GM11168 (cell line): ENCODE measurements at regions not wholly inside any gene's neighbourhood (a gene's known extent, or its start where the extent isn't known, plus 50 kb on each side); places are given as distances from the start of the nearest gene placed in this dataset.

ENCODE experiments used
- in situ Hi-C: fragments of 300-500 bp; cut with MboI; formaldehyde crosslinking; loops from one replicate; pipeline ENCODE4 v1.12.0; 2022; ENCODE audit warnings: low sequenced_read_pairs; ENCODE audit not compliant: unreplicated experiment

DNA sequence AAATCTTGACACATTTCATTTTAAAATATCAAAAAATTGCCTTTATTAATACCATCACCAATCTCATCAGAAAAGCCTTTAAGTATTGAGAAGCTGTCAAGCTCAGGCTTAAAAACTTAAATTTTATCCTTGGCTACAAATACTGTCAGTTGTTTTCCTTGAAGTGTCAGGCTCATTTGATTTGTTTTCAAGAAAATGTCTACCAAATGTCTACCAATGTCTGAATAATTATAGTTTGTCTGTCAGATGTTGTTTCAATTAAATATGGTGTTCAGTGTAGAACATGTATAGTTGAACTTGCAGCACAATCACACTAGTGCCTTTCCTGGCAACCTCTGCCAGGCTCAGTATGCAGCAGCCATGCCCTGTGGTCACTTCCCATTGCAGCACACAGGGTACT, 455.2 kb upstream of the ADAMTS16 start:
- in situ Hi-C loops = no loop called here

GRCh38 chr5:4698596-4698995, 441.5 kb upstream of the ADAMTS16 start:
- in situ Hi-C loops = no loop called here

- in situ Hi-C loops = no loop called here
These were observed 440.5 kb upstream of the ADAMTS16 start for GRCh38 chr5:4699592-4699991.

GRCh38 chr5:4700069-4700468, 440.1 kb upstream of the ADAMTS16 start:
- in situ Hi-C loops = no loop called here

GRCh38 chr5:4700871-4701270, 439.3 kb upstream of the ADAMTS16 start:
- in situ Hi-C loops = no loop called here

GRCh38 chr5:4703931-4704458, 436.1 kb upstream of the ADAMTS16 start:
- in situ Hi-C loops = no loop called here

DNA sequence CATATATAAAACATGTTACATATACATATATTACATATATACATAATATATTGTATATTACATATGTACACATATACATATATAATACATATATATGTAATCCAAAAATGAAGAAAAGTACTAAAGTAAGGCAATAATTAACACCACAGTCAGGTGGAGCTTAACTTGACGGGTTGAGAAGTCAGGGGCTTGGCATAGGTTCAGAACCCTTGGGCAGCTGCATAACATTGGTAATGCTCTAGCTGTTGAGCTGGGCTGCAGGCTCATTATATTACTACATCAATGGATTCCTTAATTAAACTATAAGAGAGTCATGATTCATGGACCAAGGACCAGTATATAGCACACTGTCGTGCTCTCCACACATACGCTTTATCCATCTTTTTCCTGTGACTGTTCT, 435.2 kb upstream of the ADAMTS16 start:
- in situ Hi-C loops = no loop called here

- in situ Hi-C loops = no loop called here
These were observed 423.3 kb upstream of the ADAMTS16 start for GRCh38 chr5:4716781-4717180.

GRCh38 chr5:4717446-4717845, 422.7 kb upstream of the ADAMTS16 start:
- in situ Hi-C loops = no loop called here

- in situ Hi-C loops = no loop called here
These were observed 419.3 kb upstream of the ADAMTS16 start for GRCh38 chr5:4720831-4721230.

DNA sequence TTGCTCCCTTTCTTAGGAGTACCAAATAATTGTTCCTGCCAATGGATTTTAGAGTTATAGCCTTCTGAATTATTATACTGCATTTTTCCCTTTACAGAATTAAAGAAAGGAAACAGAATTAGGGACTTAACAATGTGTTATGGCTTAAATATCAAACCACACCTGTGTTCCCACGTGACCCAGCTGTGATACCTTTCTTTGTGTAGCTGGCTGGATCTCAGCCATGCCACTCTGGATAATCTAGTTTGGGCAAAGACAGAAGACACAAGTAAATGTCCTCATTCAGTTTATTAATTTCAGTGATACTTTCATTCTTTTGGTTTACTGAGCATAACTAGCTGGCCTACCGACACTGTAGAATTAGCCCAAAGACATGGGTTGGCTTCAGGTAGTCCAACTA, 417.2 kb upstream of the ADAMTS16 start:
- in situ Hi-C loops = no loop called here

DNA sequence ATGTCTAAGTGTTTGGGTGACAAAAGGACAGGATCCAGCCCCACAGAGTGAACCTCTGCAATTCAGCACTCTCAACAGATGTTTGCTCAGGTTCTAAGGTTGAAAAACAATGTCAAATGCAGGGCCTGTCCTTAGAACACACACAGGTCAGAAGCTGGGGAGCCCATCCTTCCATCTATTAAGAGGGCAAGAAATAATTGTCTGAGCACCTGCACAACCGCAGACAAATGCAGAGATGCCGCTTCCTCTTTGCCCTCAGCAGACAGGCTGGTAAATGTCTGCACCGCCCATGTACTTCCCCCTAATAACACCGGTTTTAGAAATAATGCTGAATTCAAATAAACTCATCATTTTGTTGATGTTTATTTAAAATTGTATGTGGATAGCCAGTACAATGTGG, 414.5 kb upstream of the ADAMTS16 start:
- in situ Hi-C loops = no loop called here

- in situ Hi-C loops = no loop called here
These were observed 409.9 kb upstream of the ADAMTS16 start for GRCh38 chr5:4730279-4730678.

DNA sequence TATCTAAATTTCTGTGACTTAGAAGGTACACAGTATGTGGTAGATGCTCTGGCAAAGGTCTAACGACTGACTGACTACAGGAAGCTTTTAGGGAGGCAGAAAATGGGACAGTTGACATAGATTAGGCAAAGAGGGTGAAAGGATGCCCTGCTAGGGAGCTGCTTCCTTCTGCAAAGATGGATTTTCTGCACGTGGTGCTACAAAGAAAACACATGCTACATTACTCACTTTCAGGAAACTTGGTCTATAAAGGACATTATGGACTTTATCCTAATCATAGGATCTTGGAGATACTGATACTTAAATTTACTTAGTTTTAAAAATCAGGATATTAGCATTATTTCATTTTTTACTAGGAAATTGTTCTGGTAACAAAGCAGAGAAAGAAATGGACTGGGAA, 405.8 kb upstream of the ADAMTS16 start:
- in situ Hi-C loops = no loop called here

GRCh38 chr5:4735261-4735660, 404.9 kb upstream of the ADAMTS16 start:
- in situ Hi-C loops = no loop called here

GRCh38 chr5:4737868-4738267, 402.3 kb upstream of the ADAMTS16 start:
- in situ Hi-C loops = no loop called here

DNA sequence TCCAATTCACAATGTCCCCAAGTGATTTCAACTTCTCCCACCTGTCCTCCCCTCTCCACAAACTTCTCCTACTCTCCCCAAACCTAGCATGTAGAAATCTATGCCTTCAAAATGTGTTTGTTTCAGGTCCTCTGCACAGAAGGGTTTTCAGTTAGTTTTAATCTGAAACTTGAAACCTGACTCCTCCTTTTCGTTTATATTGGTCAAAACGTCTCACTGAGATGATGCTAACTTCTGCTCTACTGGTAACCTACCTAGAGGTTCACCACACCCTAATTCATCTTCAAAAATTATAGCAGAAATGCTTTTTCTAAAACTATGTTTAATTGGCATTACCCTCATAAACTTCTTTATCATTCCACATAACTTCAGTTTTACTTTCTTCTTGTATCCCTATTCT, 401.8 kb upstream of the ADAMTS16 start:
- in situ Hi-C loops = no loop called here

DNA sequence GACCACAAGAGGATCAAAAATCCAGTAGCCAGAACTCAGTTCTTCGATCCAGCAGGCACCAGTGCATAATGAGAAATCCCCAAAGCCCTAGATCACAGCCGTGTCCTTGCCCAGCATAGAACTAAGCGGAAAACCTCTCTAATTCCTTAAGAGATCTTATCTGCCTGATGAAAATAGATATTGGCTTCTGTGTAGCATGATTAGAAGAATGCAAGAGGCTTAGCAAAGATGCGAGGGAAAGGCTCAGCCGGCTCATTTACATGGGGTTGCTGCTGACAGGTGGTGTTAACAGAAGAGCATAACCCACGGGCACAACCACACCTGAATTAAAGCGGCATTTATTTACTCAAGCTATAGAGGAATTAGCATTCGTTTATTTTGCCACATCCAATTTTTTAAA, 400.0 kb upstream of the ADAMTS16 start:
- in situ Hi-C loops = no loop called here

DNA sequence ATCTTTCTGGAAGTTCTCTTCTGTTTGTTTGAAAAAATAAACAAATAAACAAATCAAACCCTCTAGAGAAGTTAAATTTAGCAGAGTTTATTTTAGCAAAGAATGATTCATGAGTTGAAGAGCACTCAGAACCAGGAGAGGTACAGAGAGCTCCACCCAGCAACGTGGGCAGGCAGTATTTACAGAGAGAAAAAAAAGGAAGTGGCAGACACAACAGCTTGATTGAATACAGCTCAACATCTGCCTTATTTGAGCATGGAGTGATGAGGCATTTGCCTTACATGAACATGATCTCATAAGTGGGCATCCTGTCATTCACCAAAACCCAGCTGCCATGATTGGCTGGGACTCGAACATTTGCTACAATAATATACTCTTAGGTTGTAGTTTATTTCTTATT, 381.6 kb upstream of the ADAMTS16 start:
- in situ Hi-C loops = no loop called here

DNA sequence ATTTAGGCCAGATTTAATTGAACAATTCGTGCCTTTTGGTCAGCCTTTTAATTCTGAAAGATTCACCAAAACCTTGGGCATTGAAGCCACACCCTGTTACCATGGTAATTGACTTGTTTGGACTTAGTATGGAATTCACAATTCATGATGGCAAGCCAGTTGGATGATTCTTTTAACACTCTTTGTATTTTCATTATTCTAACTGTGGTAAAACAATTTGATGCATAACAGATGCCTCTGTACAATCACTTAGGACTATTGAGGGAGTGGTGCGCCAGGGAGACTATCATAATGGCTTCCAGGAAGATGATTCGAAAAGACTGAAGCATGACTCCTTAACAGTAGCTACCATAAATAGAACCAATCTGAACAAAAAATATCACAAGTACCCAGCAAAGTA, 381.1 kb upstream of the ADAMTS16 start:
- in situ Hi-C loops = no loop called here

GRCh38 chr5:4762316-4762715, 377.8 kb upstream of the ADAMTS16 start:
- in situ Hi-C loops = no loop called here

DNA sequence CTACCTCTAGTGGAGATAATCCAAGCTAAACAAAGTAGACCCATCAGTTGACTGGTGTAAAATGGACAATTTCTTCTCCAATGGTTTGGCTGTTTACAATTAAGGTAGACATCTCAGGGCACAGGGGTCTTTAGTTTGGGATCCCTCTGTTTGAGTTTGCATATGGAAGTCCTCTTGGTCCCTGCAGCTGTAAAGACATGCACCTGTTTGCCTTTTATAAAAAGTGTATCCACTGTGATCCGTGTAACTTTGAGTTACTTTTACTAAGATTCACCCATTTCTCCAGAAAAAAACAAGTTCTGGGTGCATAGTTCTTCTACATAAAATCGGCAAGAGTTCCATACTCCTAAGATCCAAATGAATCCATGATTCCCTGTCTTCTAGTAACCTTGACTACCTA, 374.7 kb upstream of the ADAMTS16 start:
- in situ Hi-C loops = no loop called here

DNA sequence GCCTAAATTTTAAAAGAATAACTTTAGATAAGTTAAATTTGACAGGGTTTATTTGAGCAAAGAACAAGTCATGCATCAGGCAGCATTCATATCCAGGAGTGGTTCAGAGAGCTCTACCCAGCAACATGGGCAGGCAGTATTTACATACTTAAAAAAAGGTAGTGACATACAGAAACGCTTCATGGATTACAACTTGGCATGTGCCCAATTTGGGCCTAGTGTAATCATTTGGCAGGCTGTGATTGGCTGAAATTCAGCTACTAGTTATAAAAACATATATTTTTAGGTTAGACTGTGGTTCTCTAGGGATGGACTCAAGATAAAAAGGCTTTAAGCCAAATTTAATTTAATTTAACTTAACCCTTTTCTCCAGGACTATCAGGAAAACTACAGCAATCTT, 374.0 kb upstream of the ADAMTS16 start:
- in situ Hi-C loops = no loop called here
